Skeletal muscle cell (primary cell): ENCODE measurements at regions not wholly inside any gene's neighbourhood (a gene's known extent, or its start where the extent isn't known, plus 50 kb on each side); places are given as distances from the start of the nearest gene placed in this dataset.

Experiments
- DNase-seq: peaks from one replicate; pipeline ENCODE4 v3.0.0-alpha.2; 2010; ENCODE audit warnings: low read depth
- H3K4me3 ChIP-seq: 2 replicates; pipeline ENCODE4 v1.5.1; 2011; ENCODE audit warnings: low read depth, mild to moderate bottlenecking, control low read depth, low read length, moderate library complexity

GRCh38 chr1:30508611-30509010, 214.8 kb downstream of the MATN1 start:
- no peak overlapping the region for H3K4me3 ChIP-seq
- no peak for DNase-seq

- no peak for DNase-seq
- no peak overlapping the region for H3K4me3 ChIP-seq
These were observed 215.3 kb downstream of the MATN1 start for GRCh38 chr1:30508175-30508448.

- H3K4me3 ChIP-seq, result no peak overlapping the region
- DNase-seq, result no peak
These were observed 215.8 kb downstream of the MATN1 start for GRCh38 chr1:30507401-30508174.

GRCh38 chr1:30507016-30507312, 216.4 kb downstream of the MATN1 start:
- no peak overlapping the region for H3K4me3 ChIP-seq
- no peak for DNase-seq

GRCh38 chr1:30506291-30507015, 216.9 kb downstream of the MATN1 start:
- no peak overlapping the region for H3K4me3 ChIP-seq
- DNase-seq, result no peak

GRCh38 chr1:30505853-30506252, 217.5 kb downstream of the MATN1 start:
- no peak overlapping the region for H3K4me3 ChIP-seq
- no peak for DNase-seq

GRCh38 chr1:30492451-30492850, 230.9 kb downstream of the MATN1 start:
- H3K4me3 ChIP-seq, result no peak overlapping the region
- no peak for DNase-seq

GRCh38 chr1:30491831-30492230, 231.6 kb downstream of the MATN1 start:
- H3K4me3 ChIP-seq, result no peak overlapping the region
- DNase-seq, result no peak

GRCh38 chr1:30490554-30491053, 232.8 kb downstream of the MATN1 start:
- H3K4me3 ChIP-seq, result no peak overlapping the region
- DNase-seq, result no peak

GRCh38 chr1:30489737-30490389, 233.5 kb downstream of the MATN1 start:
- no peak for DNase-seq
- no peak overlapping the region for H3K4me3 ChIP-seq

GRCh38 chr1:30488324-30488913, 235.0 kb downstream of the MATN1 start:
- H3K4me3 ChIP-seq, result no peak overlapping the region
- no peak for DNase-seq

- DNase-seq, result no peak
These were observed 236.3 kb downstream of the MATN1 start for GRCh38 chr1:30487042-30487441.

GRCh38 chr1:30485072-30485471, 238.3 kb downstream of the MATN1 start:
- no peak overlapping the region for H3K4me3 ChIP-seq
- no peak for DNase-seq

More at GRCh38 chr1:30487042-30487441, 236.3 kb downstream of the MATN1 start:
- no peak overlapping the region for H3K4me3 ChIP-seq

GRCh38 chr1:30484668-30485067, 238.7 kb downstream of the MATN1 start:
- DNase-seq, result no peak
- no peak overlapping the region for H3K4me3 ChIP-seq

- no peak for DNase-seq
- H3K4me3 ChIP-seq, result no peak overlapping the region
These were observed 243.8 kb downstream of the MATN1 start for GRCh38 chr1:30479575-30479974.

- no peak for DNase-seq
- H3K4me3 ChIP-seq, result no peak overlapping the region
These were observed 244.4 kb downstream of the MATN1 start for GRCh38 chr1:30478799-30479563.

- no peak for DNase-seq
- no peak overlapping the region for H3K4me3 ChIP-seq
These were observed 245.1 kb downstream of the MATN1 start for GRCh38 chr1:30478283-30478682.

- no peak for DNase-seq
These were observed 245.8 kb downstream of the MATN1 start for GRCh38 chr1:30477588-30477987.

GRCh38 chr1:30476911-30477459, 246.4 kb downstream of the MATN1 start:
- DNase-seq, result no peak
- H3K4me3 ChIP-seq, result no peak overlapping the region

More at GRCh38 chr1:30477588-30477987, 245.8 kb downstream of the MATN1 start:
- no peak overlapping the region for H3K4me3 ChIP-seq
